T-helper 17 cell (primary cell): ENCODE measurements at regions not wholly inside any gene's neighbourhood (a gene's known extent, or its start where the extent isn't known, plus 50 kb on each side); places are given as distances from the start of the nearest gene placed in this dataset.

Experiments used
- ATAC-seq: fragments of 150-1000 bp; cut with Tn5 transposase; 2 replicates; pipeline ENCODE4 v1.10.0; 2021; ENCODE audit warnings: mild to moderate bottlenecking, moderate library complexity
- DNase-seq, 3 donors: peaks; one replicate each; pipeline versions ENCODE4 v3.0.0 to v3.0.0-alpha.2; 2020 to 2021
- H3K9me3 ChIP-seq: one replicate; pipeline ENCODE4 v1.7.0; 2013; ENCODE audit warnings: low read length, mild to moderate bottlenecking; ENCODE audit not compliant: control insufficient read depth, poor library complexity, severe bottlenecking
- H3K27ac Mint-ChIP-seq: one replicate; pipeline ENCODE4 v1.8.0; 2022; ENCODE audit warnings: mild to moderate bottlenecking, moderate library complexity, mixed read lengths
- H3K27me3 Mint-ChIP-seq: one replicate; pipeline ENCODE4 v1.8.0; 2022; ENCODE audit warnings: mixed read lengths
- H3K36me3 Mint-ChIP-seq: one replicate; pipeline ENCODE4 v1.8.0; 2022; ENCODE audit warnings: low read depth, mixed read lengths
- H3K4me1 Mint-ChIP-seq: one replicate; pipeline ENCODE4 v1.8.0; 2022; ENCODE audit warnings: mild to moderate bottlenecking, mixed read lengths
- H3K4me3 Mint-ChIP-seq: one replicate; pipeline ENCODE4 v1.8.0; 2022; ENCODE audit warnings: mild to moderate bottlenecking, moderate library complexity, mixed read lengths

GRCh38 chr4:181365671-181366070 lies 877.5 kb upstream of the TENM3 start:
- H3K9me3 ChIP-seq, result no peaks in the 10 kb centered on the region
- ATAC-seq (no peak), DNase-seq (no peak)
- Mint-ChIP-seq H3K4me1 (no peaks in the 10 kb centered on the region), H3K4me3 (no peak overlapping the region), H3K27ac (no peak overlapping the region), H3K36me3 (no peaks in the 10 kb centered on the region), H3K27me3 (no peaks in the 10 kb centered on the region)

GRCh38 chr4:181372014-181372413 lies 871.2 kb upstream of the TENM3 start:
- Mint-ChIP-seq H3K27me3 (no peaks in the 10 kb centered on the region), H3K4me1 (no peaks in the 10 kb centered on the region), H3K27ac (no peak overlapping the region), H3K4me3 (no peak overlapping the region), H3K36me3 (no peaks in the 10 kb centered on the region)
- ATAC-seq, result no peak
- DNase-seq, result no peak
- H3K9me3 ChIP-seq, result no peaks in the 10 kb centered on the region

GRCh38 chr4:181376058-181376457 lies 867.1 kb upstream of the TENM3 start:
- ATAC-seq (no peak), DNase-seq (no peak)
- Mint-ChIP-seq H3K27me3 (no peaks in the 10 kb centered on the region), H3K27ac (no peak overlapping the region), H3K36me3 (no peaks in the 10 kb centered on the region), H3K4me3 (no peak overlapping the region), H3K4me1 (no peaks in the 10 kb centered on the region)
- H3K9me3 ChIP-seq, result no peaks in the 10 kb centered on the region

- Mint-ChIP-seq H3K36me3 (no peaks in the 10 kb centered on the region), H3K27me3 (no peaks in the 10 kb centered on the region), H3K4me1 (no peaks in the 10 kb centered on the region), H3K27ac (no peak overlapping the region), H3K4me3 (no peak overlapping the region)
- ATAC-seq (no peak), DNase-seq (no peak)
- no peaks in the 10 kb centered on the region for H3K9me3 ChIP-seq
Observed at GRCh38 chr4:181388061-181388460, 855.1 kb upstream of the TENM3 start.

- Mint-ChIP-seq H3K27me3 (no peaks in the 10 kb centered on the region), H3K4me1 (no peaks in the 10 kb centered on the region), H3K4me3 (no peak overlapping the region), H3K27ac (no peak overlapping the region), H3K36me3 (no peaks in the 10 kb centered on the region)
- no peaks in the 10 kb centered on the region for H3K9me3 ChIP-seq
- ATAC-seq (no peak), DNase-seq (no peak)
Observed at GRCh38 chr4:181416966-181417365, 826.2 kb upstream of the TENM3 start.

- ATAC-seq (no peak), DNase-seq (no peak)
- H3K9me3 ChIP-seq, result no peaks in the 10 kb centered on the region
- no peaks in the 10 kb centered on the region for H3K4me1 Mint-ChIP-seq
- no peak overlapping the region for H3K27ac Mint-ChIP-seq
- H3K36me3 Mint-ChIP-seq, result no peaks in the 10 kb centered on the region
- no peak overlapping the region for H3K4me3 Mint-ChIP-seq
- H3K27me3 Mint-ChIP-seq, result no peaks in the 10 kb centered on the region
Observed at GRCh38 chr4:181418496-181418895, 824.7 kb upstream of the TENM3 start.

GRCh38 chr4:181420950-181421349 lies 822.3 kb upstream of the TENM3 start:
- Mint-ChIP-seq H3K27ac (no peak overlapping the region), H3K27me3 (no peaks in the 10 kb centered on the region), H3K36me3 (no peaks in the 10 kb centered on the region), H3K4me3 (no peak overlapping the region), H3K4me1 (no peaks in the 10 kb centered on the region)
- no peak for ATAC-seq
- H3K9me3 ChIP-seq, result no peaks in the 10 kb centered on the region
- no peak for DNase-seq

- Mint-ChIP-seq H3K27ac (no peak overlapping the region), H3K4me3 (no peak overlapping the region), H3K4me1 (no peaks in the 10 kb centered on the region), H3K36me3 (no peaks in the 10 kb centered on the region), H3K27me3 (no peaks in the 10 kb centered on the region)
- DNase-seq (no peak), ATAC-seq (no peak)
- H3K9me3 ChIP-seq, result no peaks in the 10 kb centered on the region
Observed at GRCh38 chr4:181424362-181425016, 818.7 kb upstream of the TENM3 start.

GRCh38 chr4:181427076-181427475 lies 816.1 kb upstream of the TENM3 start:
- Mint-ChIP-seq H3K27me3 (no peaks in the 10 kb centered on the region), H3K36me3 (no peaks in the 10 kb centered on the region), H3K4me3 (no peak overlapping the region), H3K4me1 (no peaks in the 10 kb centered on the region), H3K27ac (no peak overlapping the region)
- H3K9me3 ChIP-seq, result no peaks in the 10 kb centered on the region
- DNase-seq (no peak), ATAC-seq (no peak)

GRCh38 chr4:181431006-181431405 lies 812.2 kb upstream of the TENM3 start:
- no peak overlapping the region for H3K27ac Mint-ChIP-seq

GRCh38 chr4:181431661-181432060 lies 811.5 kb upstream of the TENM3 start:
- no peaks in the 10 kb centered on the region for H3K27me3 Mint-ChIP-seq
- ATAC-seq (no peak), DNase-seq (no peak)
- no peak overlapping the region for H3K27ac Mint-ChIP-seq
- H3K9me3 ChIP-seq, result no peaks in the 10 kb centered on the region
- H3K36me3 Mint-ChIP-seq, result no peaks in the 10 kb centered on the region
- H3K4me3 Mint-ChIP-seq, result no peak overlapping the region
- H3K4me1 Mint-ChIP-seq, result no peaks in the 10 kb centered on the region

More at GRCh38 chr4:181431006-181431405, 812.2 kb upstream of the TENM3 start:
- H3K4me1 Mint-ChIP-seq, result no peaks in the 10 kb centered on the region
- no peak for ATAC-seq
- H3K9me3 ChIP-seq, result no peaks in the 10 kb centered on the region
- H3K36me3 Mint-ChIP-seq, result no peaks in the 10 kb centered on the region
- H3K4me3 Mint-ChIP-seq, result no peak overlapping the region
- no peak for DNase-seq
- no peaks in the 10 kb centered on the region for H3K27me3 Mint-ChIP-seq

- no peaks in the 10 kb centered on the region for H3K36me3 Mint-ChIP-seq
- no peak overlapping the region for H3K4me3 Mint-ChIP-seq
- no peak overlapping the region for H3K27ac Mint-ChIP-seq
- DNase-seq (no peak), ATAC-seq (no peak)
- no peaks in the 10 kb centered on the region for H3K4me1 Mint-ChIP-seq
- no peaks in the 10 kb centered on the region for H3K9me3 ChIP-seq
- no peaks in the 10 kb centered on the region for H3K27me3 Mint-ChIP-seq
Observed at GRCh38 chr4:181432335-181432734, 810.9 kb upstream of the TENM3 start.

GRCh38 chr4:181437895-181438294 lies 805.3 kb upstream of the TENM3 start:
- H3K36me3 Mint-ChIP-seq, result no peaks in the 10 kb centered on the region
- no peak for DNase-seq
- H3K4me3 Mint-ChIP-seq, result no peak overlapping the region
- no peaks in the 10 kb centered on the region for H3K9me3 ChIP-seq
- no peak overlapping the region for H3K27ac Mint-ChIP-seq
- ATAC-seq, result no peak
- no peaks in the 10 kb centered on the region for H3K27me3 Mint-ChIP-seq
- H3K4me1 Mint-ChIP-seq, result no peaks in the 10 kb centered on the region

GRCh38 chr4:181438641-181439040 lies 804.6 kb upstream of the TENM3 start:
- DNase-seq, result no peak
- no peak for ATAC-seq

More at GRCh38 chr4:181438641-181439040, 804.6 kb upstream of the TENM3 start:
- Mint-ChIP-seq H3K4me1 (no peaks in the 10 kb centered on the region), H3K27me3 (no peaks in the 10 kb centered on the region), H3K27ac (no peak overlapping the region), H3K4me3 (no peak overlapping the region), H3K36me3 (no peaks in the 10 kb centered on the region)
- no peaks in the 10 kb centered on the region for H3K9me3 ChIP-seq
